PC-9 (cell line): ENCODE measurements at regions not wholly inside any gene's neighbourhood (a gene's known extent, or its start where the extent isn't known, plus 50 kb on each side); places are given as distances from the start of the nearest gene placed in this dataset.

Experiments
- BruUV-seq: library from RNA; stranded (reverse); fragments of 400-500 nt; replicated peaks from 2 replicates; lab custom pipeline; 2021; lab: Mats Ljungman, UMichigan
- CTCF ChIA-PET: fragments of 300-600 bp; sonication (Branson Sonifier 250); formaldehyde crosslinking; loops from one replicate; lab custom pipeline; 2022; ENCODE audit warnings: antibody characterized with exemption; lab: Charles Lee
- POLR2A ChIA-PET: fragments of 300-600 bp; sonication (Branson Sonifier 250); formaldehyde crosslinking; loops from one replicate; lab custom pipeline; 2022; ENCODE audit warnings: antibody characterized with exemption; ENCODE audit not compliant: unreplicated experiment; lab: Charles Lee
- DNase-seq, 2 experiments: peaks; one replicate each; pipeline versions ENCODE4 v3.0.0 to v3.0.0-alpha.2; 2015 to 2022; ENCODE audit warnings: mixed read lengths in 1 of 2
- H2AFZ ChIP-seq: fragments of 200-600 bp; sonication (generic); 2 replicates; pipeline ENCODE4 v1.8.1; 2017; ENCODE audit warnings: antibody characterized with exemption
- H3F3A ChIP-seq: fragments of 200-600 bp; sonication (generic); 2 replicates; pipeline ENCODE4 v1.8.1; 2017; ENCODE audit warnings: antibody characterized with exemption, mild to moderate bottlenecking, low read depth; ENCODE audit not compliant: insufficient read depth
- H3K27ac ChIP-seq: fragments of 200-600 bp; sonication (generic); 2 replicates; pipeline ENCODE4 v1.6.1; 2016; ENCODE audit warnings: mixed run types
- H3K27me3 ChIP-seq: fragments of 200-600 bp; sonication (generic); 2 replicates; pipeline ENCODE4 v1.6.1; 2016; ENCODE audit warnings: low read depth, mixed run types; ENCODE audit not compliant: insufficient read depth
- H3K36me3 ChIP-seq: fragments of 200-600 bp; sonication (generic); 2 replicates; pipeline ENCODE4 v1.6.1; 2016; ENCODE audit warnings: low read depth, mixed run types
- H3K4me1 ChIP-seq: fragments of 200-600 bp; sonication (generic); replicated peaks from 2 replicates; pipeline ENCODE4 v1.6.1; 2016; ENCODE audit warnings: mixed run types; ENCODE audit not compliant: insufficient read depth
- H3K4me2 ChIP-seq: fragments of 200-600 bp; sonication (generic); 2 replicates; pipeline ENCODE4 v1.6.1; 2017; ENCODE audit warnings: mixed run types
- H3K4me3 ChIP-seq: fragments of 200-600 bp; sonication (generic); 2 replicates; pipeline ENCODE4 v1.6.1; 2016; ENCODE audit warnings: mixed run types
- H3K79me2 ChIP-seq: fragments of 200-600 bp; sonication (generic); 2 replicates; pipeline ENCODE4 v1.6.1; 2017; ENCODE audit warnings: low read depth, mixed run types
- H3K9me2 ChIP-seq: fragments of 200-600 bp; sonication (generic); 2 replicates; pipeline ENCODE4 v1.8.1; 2017; ENCODE audit warnings: mild to moderate bottlenecking; ENCODE audit not compliant: insufficient read depth
- H3K9me3 ChIP-seq: fragments of 200-600 bp; sonication (generic); 2 replicates; pipeline ENCODE4 v1.8.1; 2016; ENCODE audit warnings: low read depth; ENCODE audit not compliant: insufficient read depth
- H4K20me1 ChIP-seq: fragments of 200-600 bp; sonication (generic); 2 replicates; pipeline ENCODE4 v1.8.1; 2017; ENCODE audit not compliant: insufficient read depth
- EZH2 ChIP-seq: fragments of 200-600 bp; sonication (generic); IDR thresholded peaks from 2 replicates; pipeline ENCODE4 v1.8.0; 2017; ENCODE audit warnings: antibody characterized with exemption, low read depth
- intact Hi-C: fragments of 100-400 bp; cut with micrococcal nuclease; formaldehyde crosslinking; loops from one replicate; pipeline ENCODE4 v1.10.0; 2022; ENCODE audit not compliant: unreplicated experiment
- TF ChIP-seq, protein P1 (sequence below): fragments of 200-600 bp; sonication (generic); conservative IDR thresholded peaks from 2 replicates; pipeline ENCODE4 v1.6.1; 2017; ENCODE audit warnings: mixed run types, antibody characterized with exemption, mild to moderate bottlenecking, moderate library complexity

DNA sequence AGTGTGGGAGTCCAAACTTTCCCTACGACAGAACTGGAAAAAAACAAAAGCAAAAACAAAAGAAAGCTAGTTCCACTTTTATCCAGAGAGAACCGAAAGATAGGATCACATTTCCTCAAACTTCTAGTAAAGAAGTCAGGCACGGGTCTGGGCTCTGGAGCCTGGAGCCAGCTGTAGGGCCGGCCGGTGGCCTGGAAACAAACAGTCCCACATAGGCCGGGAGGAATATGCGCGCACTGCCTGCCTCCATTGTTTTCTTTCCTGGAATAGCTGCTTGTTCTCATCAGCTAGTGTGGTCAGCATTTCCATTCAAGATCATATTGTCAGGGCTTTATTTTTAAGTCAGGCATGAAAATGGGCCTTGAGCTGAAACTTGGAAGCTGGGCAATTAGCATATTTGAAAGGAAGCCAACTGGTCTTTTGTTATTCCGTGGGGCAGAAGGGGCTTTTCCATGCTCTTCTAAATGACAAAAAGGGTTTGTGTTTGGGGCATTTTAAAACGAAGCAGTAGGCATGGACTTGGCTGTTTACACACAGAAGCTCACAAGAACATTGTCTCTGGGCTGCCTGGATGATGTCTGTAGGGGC is 58.7 kb upstream of the RFX8 start:
- Histone ChIP-seq H4K20me1 (no peaks in the 10 kb centered on the region), H3K79me2 (no peaks in the 10 kb centered on the region), H3K4me2 (no peak overlapping the region), H3K4me1 (no peaks in the 10 kb centered on the region), H3K36me3 (no peaks in the 10 kb centered on the region), H3K27ac (no peak overlapping the region), H3F3A (peaks cover 22% of the 10 kb centered on the region), H3K27me3 (no peaks in the 10 kb centered on the region), H3K9me2 (no peaks in the 10 kb centered on the region), H3K4me3 (no peak overlapping the region), H3K9me3 (no peaks in the 10 kb centered on the region), H2AFZ (no peak overlapping the region)
- CTCF ChIA-PET: no interaction called here
- BruUV-seq: no TSS peak
- intact Hi-C loops: no loop called here
- TF ChIP-seq EZH2: no peak
- TF ChIP-seq, protein P1, sequence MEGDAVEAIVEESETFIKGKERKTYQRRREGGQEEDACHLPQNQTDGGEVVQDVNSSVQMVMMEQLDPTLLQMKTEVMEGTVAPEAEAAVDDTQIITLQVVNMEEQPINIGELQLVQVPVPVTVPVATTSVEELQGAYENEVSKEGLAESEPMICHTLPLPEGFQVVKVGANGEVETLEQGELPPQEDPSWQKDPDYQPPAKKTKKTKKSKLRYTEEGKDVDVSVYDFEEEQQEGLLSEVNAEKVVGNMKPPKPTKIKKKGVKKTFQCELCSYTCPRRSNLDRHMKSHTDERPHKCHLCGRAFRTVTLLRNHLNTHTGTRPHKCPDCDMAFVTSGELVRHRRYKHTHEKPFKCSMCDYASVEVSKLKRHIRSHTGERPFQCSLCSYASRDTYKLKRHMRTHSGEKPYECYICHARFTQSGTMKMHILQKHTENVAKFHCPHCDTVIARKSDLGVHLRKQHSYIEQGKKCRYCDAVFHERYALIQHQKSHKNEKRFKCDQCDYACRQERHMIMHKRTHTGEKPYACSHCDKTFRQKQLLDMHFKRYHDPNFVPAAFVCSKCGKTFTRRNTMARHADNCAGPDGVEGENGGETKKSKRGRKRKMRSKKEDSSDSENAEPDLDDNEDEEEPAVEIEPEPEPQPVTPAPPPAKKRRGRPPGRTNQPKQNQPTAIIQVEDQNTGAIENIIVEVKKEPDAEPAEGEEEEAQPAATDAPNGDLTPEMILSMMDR: no peak
- no peak for DNase-seq
- POLR2A ChIA-PET: no interaction called here

DNA sequence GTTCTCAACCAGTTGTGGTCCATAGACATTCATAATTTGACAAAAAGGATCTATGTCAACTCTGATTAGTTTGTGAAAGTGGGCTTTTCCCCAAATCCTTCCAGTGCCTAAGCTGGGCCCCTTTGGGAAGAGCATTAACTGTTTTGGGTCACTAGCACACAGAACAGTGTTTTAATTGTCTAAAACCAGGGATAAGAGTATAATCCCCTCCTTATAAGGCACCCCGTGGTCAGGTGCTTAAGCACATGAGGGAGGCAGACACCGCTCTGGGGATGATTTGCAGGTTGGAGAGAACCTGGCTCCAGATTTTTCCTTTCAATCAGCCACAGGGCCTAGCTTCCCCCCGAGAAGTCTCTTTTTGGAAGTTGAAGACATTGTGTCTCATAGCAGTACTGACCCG is 53.6 kb upstream of the RFX8 start:
- ChIA-PET POLR2A (no interaction called here), CTCF (no interaction called here)
- H3F3A ChIP-seq: peaks cover 22% of the 10 kb centered on the region
- H3K9me2 ChIP-seq: no peaks in the 10 kb centered on the region
- H4K20me1 ChIP-seq: no peaks in the 10 kb centered on the region
- no peak for TF ChIP-seq EZH2
- TF ChIP-seq, protein P1: no peak
- DNase-seq: no peak
- no peak overlapping the region for H3K27ac ChIP-seq
- no peaks in the 10 kb centered on the region for H3K9me3 ChIP-seq
- no peaks in the 10 kb centered on the region for H3K4me1 ChIP-seq
- H3K4me2 ChIP-seq: no peak overlapping the region
- BruUV-seq: no TSS peak
- no peak overlapping the region for H3K4me3 ChIP-seq
- intact Hi-C loops: no loop called here
- H3K79me2 ChIP-seq: no peaks in the 10 kb centered on the region
- no peaks in the 10 kb centered on the region for H3K27me3 ChIP-seq
- H2AFZ ChIP-seq: no peak overlapping the region; the same call in 1 of the 2 replicates
- H3K36me3 ChIP-seq: no peaks in the 10 kb centered on the region

DNA sequence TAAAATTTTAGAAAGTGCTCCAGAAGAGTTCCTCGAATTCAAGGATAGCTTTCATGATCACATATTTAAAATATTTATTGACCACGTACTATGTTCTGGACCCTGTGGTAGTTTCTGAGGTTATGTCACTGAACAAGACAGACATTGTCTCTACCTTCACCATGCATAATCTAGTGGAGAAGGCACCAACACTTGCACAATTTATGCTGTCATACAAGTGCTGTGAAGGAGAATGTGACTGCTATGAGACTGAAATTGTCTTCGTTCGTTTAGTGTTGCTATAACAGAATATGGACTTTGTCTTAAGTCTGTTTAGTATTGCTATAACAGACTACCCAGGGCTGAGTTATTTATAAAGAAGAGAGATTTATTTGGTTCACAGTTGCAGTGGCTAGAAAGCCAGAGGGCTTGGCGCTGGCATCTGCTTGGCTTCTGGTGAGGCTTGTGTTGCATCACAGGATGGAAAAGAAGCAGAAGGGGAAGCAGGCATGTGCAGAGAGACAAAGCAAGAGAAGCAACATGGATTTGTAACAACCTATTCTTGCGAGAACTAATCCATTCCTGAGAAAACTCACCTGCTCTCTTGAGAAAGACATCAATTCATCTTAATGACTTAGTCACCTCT is 50.0 kb upstream of the RFX8 start:
- Histone ChIP-seq H3K4me1 (peaks cover 16% of the 10 kb centered on the region), H3K4me3 (no peak overlapping the region), H3K9me3 (no peaks in the 10 kb centered on the region), H3K27me3 (no peaks in the 10 kb centered on the region), H3K79me2 (0 out of 2 replicates have a peak, but pooled peaks cover 3% of the 10 kb centered on the region), H4K20me1 (no peaks in the 10 kb centered on the region), H3K9me2 (no peaks in the 10 kb centered on the region), H3K36me3 (no peaks in the 10 kb centered on the region), H3K27ac (no peak overlapping the region), H3F3A (peaks cover 18% of the 10 kb centered on the region), H2AFZ (no peak overlapping the region), H3K4me2 (no peak overlapping the region)
- no TSS peak for BruUV-seq
- TF ChIP-seq, protein P1: no peak
- no peak for TF ChIP-seq EZH2
- ChIA-PET POLR2A (no interaction called here), CTCF (interaction anchor here (0.6 kb wide), 1 partner anchor 234 kb away, joined by 5 read pairs; no protein-coding TSS in a partner anchor)
- DNase-seq: no peak
- intact Hi-C loops: no loop called here
